EH (cell line): ENCODE measurements at regions not wholly inside any gene's neighbourhood (a gene's known extent, or its start where the extent isn't known, plus 50 kb on each side); places are given as distances from the start of the nearest gene placed in this dataset.

ENCODE experiments used
- DNase-seq: peaks from one replicate; pipeline ENCODE4 v3.0.0-alpha.2; 2015; ENCODE audit warnings: low read depth

- DNase-seq: no peak
Measured at GRCh38 chr10:33416209-33416608, 81.7 kb upstream of the NRP1 start.

DNA sequence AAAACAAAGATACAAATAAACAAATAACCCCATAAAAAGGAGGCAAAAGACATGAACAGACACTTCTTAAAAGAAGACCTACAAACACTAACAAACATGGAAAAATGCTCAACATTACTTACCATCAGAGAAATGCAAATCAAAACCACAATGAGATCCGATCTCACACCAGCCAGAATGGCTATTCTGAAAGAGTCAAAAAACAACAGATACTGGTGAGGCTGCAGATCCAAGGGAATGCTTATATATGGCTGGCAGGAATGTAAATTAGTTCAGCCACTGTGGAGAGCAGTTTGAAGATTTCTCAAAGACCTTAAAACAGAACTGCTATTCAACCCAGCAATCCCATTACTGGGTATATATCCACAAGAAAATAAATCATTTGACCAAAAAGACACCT is 80.4 kb upstream of the NRP1 start:
- peak; percentile 32 for DNase-seq

- DNase-seq: peak; percentile 94
Measured at GRCh38 chr10:33412653-33413361, 78.3 kb upstream of the NRP1 start.

DNA sequence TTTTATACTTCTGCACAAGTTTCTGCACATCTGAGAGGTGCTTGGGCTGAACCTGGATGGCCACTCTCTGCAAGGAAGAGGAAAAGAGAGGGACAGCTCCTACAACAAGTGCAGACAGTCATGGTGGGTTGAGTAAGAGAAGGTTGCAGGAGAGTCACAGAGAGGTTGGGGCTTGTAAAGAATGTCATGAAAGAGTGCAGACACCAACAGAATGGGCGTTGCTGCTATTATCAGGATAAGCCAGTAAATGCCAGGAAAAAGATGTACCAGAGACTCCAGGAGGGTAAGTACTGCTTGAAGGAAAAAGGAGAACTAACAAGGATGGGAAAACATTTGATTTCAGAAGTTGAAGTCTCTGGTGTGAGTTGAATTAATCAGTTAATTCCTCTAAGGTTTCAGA is 77.8 kb upstream of the NRP1 start:
- DNase-seq: no peak

GRCh38 chr10:33410860-33411234 is 76.4 kb upstream of the NRP1 start:
- no peak for DNase-seq

DNA sequence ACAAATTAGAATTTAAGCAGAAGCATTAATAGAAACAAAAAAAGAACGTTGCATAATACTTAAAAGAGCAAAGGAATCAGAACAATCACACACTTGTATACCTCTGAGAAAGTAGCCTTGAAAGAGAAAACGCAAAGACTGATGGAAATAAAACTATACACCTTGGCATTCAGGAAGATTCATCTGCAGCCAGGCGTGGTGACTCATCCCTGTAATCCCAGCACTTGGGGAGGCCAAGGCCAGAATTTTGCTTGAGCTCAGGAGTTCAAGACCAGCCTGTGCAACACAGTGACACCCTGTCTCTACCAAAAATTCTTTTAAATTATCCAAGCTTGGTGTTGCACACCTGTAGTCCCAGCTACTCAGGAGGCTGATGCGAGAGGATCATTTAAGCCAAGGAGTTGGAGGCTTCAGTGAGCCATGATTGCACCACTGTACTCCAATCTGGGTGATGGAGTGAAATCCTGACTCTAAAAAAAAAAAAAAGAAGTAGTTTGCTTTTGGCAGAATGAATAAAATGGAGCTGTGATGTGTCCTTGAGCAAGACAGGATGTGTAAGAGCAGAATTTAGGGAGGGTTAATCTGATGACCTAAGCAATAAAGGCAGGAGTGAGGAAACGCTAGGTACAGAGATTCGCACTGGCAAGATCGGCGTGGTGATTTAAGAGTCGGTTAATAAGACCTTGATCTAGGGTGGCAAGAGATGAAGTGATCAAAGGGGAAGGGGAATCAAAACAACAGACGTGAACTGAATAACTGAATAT is 75.8 kb upstream of the NRP1 start:
- peak; percentile 14 for DNase-seq

DNA sequence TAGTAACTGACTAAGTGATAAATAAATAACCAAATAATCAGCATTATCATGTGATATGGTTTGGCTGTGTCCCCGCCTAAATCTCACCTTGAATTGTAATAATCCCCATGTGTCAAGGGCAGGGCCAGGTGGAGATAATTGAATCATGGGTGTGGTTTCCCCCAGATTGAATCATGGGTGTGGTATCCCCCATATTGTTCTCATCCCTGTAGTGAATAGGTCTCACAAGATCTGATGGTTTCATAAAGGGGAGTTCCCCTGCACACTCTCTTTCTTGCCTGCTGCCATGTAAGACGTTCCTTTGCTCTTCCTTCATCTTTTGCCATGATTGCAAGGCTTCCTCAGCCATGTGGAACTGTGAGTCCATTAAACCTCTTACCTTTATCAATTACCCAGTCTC is 72.1 kb upstream of the NRP1 start:
- DNase-seq: no peak

- no peak for DNase-seq
Measured at GRCh38 chr10:33402220-33403073, 68.0 kb upstream of the NRP1 start.

DNA sequence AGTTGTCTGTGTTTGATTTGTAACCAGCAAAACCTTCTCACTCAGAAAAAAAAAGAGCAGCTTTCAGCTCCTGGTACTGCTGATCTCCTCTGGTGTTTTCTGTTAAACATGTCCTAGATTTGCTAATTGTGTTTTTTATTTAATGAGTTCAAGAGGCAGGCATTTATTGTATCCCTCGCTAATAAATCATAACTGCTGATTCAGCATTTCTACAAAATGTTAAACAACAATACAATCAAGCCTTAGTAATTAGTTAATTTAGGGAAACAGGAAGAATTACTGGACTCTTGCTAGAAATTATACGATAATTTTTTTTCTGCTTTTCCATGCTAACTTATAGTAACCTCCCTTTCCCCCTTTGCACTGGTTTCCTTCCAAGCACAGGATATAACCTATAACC is 66.8 kb upstream of the NRP1 start:
- DNase-seq: no peak

DNA sequence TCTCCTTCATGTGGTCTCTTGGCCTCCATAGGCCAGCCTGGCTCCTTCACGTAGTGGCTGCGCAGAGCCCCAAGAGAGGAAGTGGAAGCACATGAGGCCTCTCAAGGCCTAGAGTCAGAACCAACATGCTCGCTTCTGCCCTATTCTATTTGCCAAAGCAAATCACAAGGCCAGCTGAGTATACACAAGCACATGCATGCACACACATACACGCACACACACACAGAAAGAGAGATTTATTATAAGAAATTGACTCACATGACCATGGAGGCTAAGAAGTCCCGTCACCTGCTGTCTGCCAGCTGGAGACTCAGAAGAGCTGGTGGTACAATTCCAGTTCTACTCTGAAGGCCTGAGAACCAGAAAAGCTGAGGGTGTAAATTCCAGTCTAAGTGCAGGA is 64.3 kb upstream of the NRP1 start:
- DNase-seq: no peak

DNA sequence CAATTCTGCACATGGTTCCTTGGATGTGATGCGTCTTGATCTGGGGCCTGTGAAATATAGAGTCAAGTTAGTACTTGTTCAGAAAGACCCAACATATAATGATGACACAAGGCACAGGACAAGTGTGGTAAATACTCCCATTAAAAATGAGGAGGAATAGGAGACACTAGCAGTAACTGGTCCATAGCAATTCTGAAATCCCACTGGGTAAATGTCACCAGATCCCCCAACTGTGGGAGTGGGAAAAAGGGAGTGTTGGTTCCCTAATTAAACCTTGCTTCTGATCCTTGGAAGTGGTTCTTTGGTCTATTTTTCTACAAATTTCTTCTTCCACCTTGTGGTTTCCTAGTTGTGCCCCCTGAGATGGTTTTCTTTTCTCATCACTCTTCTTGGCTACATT is 62.5 kb upstream of the NRP1 start:
- DNase-seq: no peak

DNA sequence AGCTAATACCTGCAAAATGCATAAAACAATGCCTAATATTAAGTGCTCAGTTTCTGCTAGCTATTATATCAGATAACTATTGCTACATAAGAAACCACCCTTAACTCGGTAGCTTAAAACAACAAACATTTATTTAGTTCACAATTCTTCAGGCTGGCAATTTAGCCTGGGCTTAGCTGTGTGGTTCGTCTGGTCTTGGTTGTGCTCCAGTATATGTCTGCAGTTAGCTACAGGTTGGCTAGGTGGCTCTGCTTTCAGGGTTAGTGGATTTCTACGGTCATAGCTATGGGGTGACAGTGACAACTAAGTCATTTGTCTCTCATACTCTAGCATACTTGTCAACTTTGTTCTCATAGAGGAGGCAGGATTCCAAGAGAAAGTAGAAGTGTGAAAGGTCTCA is 61.8 kb upstream of the NRP1 start:
- DNase-seq: no peak

DNA sequence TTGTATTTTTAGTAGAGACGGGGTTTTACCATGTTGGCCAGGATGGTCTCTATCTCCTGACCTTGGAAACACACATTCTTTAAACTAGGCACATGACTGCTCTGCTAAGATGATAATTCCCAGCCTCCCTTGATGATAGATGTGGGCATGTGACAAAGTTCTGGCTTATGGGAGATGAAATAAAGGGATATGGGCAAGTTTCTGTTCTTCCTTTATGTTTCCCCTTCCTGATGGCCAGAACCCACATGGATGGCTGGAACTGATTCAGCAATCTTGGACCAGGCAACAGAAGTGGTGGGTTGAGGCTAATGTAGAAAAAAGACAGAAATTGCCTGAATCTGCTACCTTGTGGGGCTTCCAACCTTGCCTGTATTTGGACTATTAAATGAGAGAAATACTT is 60.7 kb upstream of the NRP1 start:
- DNase-seq: no peak

DNA sequence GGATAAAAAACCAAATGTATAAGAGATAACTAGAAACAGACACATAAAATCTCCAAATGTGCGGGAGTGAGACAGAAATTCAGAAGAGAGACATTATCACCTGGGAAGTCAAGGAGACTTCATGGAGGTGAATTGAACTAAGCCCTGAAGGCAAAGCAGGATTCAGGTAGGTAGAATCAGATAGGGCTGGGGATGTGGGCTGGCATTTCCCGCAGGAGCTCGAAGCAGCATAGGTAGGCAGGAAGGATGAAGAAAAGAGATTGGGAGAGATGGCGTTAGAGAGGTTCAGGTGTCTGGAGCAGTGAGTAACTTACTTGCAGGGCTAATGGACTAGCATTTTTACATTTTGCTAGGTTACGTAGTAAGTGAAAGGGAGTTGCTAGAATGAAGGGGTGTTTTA is 58.2 kb upstream of the NRP1 start:
- DNase-seq: no peak

- no peak for DNase-seq
Measured at GRCh38 chr10:33391611-33392465, 57.4 kb upstream of the NRP1 start.

DNA sequence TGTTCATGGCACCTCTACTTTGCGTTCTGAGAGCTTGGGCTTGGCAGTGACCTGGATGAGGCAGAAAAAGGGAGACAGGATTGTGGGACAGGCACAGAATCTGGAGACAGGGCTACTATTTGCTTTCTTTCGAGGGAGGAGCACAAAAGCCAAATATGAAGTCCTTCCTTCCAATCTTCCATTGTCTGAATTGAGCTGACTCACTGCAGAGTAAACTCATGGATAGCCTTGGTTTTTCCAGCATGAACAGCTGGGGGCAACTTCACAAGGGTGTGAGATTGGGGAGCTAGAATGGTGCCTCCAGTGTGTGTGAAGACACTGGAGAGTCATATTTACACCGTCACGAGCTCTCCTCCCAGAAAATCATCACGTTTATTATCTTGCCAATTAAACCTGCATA is 55.6 kb upstream of the NRP1 start:
- no peak for DNase-seq

GRCh38 chr10:33388785-33389184 is 54.3 kb upstream of the NRP1 start:
- DNase-seq: no peak

- DNase-seq: no peak
Measured at GRCh38 chr10:33388382-33388781, 53.9 kb upstream of the NRP1 start.

DNA sequence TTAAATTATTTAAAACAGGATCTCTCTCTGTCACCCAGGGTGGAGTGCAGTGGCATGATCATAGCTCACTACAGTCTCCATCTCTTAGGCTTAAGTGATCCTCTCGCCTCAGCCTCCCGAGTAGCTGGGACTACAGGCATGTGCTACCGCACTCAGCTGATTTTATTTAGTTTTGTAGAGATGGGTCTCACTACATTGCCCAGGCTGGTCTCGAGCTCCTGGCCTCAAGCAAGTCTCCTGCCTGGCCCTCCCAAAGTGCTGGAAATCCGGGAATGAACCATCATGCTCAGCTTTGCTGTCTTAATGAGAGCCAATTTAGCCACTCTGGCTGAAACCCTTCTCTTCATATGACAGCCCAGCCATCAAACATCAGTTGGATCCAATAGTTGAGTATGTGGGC is 53.3 kb upstream of the NRP1 start:
- DNase-seq: no peak

- DNase-seq: peak; percentile 71
Measured at GRCh38 chr10:33386926-33387325, 52.5 kb upstream of the NRP1 start.

DNA sequence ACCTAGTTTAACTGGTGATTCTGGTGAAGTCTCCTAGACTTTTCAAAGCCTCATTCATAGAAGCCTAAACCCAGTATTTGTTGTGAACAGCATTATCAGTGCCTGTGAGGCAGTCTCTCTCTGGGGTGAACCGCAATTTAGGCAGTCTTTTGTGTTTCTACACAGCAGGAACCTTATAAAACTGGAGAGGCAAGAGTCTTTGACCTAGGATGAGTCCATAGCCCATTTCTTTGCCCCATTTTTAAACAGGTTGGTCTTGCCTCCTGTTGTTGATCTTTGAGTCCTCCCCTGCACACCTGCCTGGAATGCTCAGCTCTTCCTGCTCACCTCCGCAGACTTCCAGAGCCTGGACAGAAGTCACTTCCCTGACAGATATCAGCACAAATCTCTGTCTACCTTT is 51.2 kb upstream of the NRP1 start:
- DNase-seq: no peak

- no peak for DNase-seq
Measured at GRCh38 chr10:33385015-33385414, 50.5 kb upstream of the NRP1 start.
